Duodenal mucosa (tissue), 2 donors: ENCODE measurements at regions not wholly inside any gene's neighbourhood (a gene's known extent, or its start where the extent isn't known, plus 50 kb on each side); places are given as distances from the start of the nearest gene placed in this dataset.

Source experiments
- H3K27ac ChIP-seq: one replicate; pipeline ENCODE4 v1.7.0; 2013; ENCODE audit warnings: low read depth, low read length
- H3K27me3 ChIP-seq, 2 donors: one replicate each; pipeline ENCODE4 v1.7.0; 2013; ENCODE audit warnings: low read length in 2 of 2, control low read depth in 1 of 2; ENCODE audit not compliant: insufficient read depth in 2 of 2, control insufficient read depth in 1 of 2
- H3K36me3 ChIP-seq, 2 donors: one replicate each; pipeline ENCODE4 v1.7.0; 2013; ENCODE audit warnings: low read length in 2 of 2, control low read depth in 1 of 2; ENCODE audit not compliant: insufficient read depth in 2 of 2, control insufficient read depth in 1 of 2
- H3K4me1 ChIP-seq, 2 donors: one replicate each; pipeline ENCODE4 v1.7.0; 2013; ENCODE audit warnings: low read length in 2 of 2, control low read depth in 1 of 2; ENCODE audit not compliant: insufficient read depth in 2 of 2, control insufficient read depth in 1 of 2
- H3K4me3 ChIP-seq, 2 donors: one replicate each; pipeline ENCODE4 v1.7.0; 2013; ENCODE audit warnings: low read length in 2 of 2, low read depth in 1 of 2
- H3K9ac ChIP-seq, 2 donors: one replicate each; pipeline ENCODE4 v1.7.0; 2013; ENCODE audit warnings: low read length in 2 of 2, low read depth in 1 of 2
- H3K9me3 ChIP-seq, 2 donors: one replicate each; pipeline ENCODE4 v1.7.0; 2013; ENCODE audit warnings: low read length in 2 of 2, control low read depth in 1 of 2; ENCODE audit not compliant: control insufficient read depth in 1 of 2

- Histone ChIP-seq H3K9ac (no peak overlapping the region), H3K4me3 (no peak overlapping the region), H3K27me3 (no peaks in the 10 kb centered on the region), H3K27ac (no peak overlapping the region), H3K36me3 (no peaks in the 10 kb centered on the region), H3K9me3 (peaks cover 5 to 12% of the 10 kb centered on the region in 2 donors), H3K4me1 (no peaks in the 10 kb centered on the region)
Measured at GRCh38 chr6:140036196-140036595, 661.7 kb upstream of the CITED2 start.

GRCh38 chr6:140032189-140032588, 657.7 kb upstream of the CITED2 start:
- Histone ChIP-seq H3K27ac (no peak overlapping the region), H3K36me3 (no peaks in the 10 kb centered on the region), H3K27me3 (no peaks in the 10 kb centered on the region), H3K9ac (no peak overlapping the region), H3K4me3 (no peak overlapping the region), H3K9me3 (peaks cover 5 to 12% of the 10 kb centered on the region in 2 donors), H3K4me1 (no peaks in the 10 kb centered on the region)

- no peaks in the 10 kb centered on the region for H3K27me3 ChIP-seq
- no peaks in the 10 kb centered on the region for H3K9me3 ChIP-seq
- no peaks in the 10 kb centered on the region for H3K36me3 ChIP-seq
- H3K9ac ChIP-seq, result no peak overlapping the region
- no peak overlapping the region for H3K27ac ChIP-seq
- H3K4me1 ChIP-seq, result no peaks in the 10 kb centered on the region
- no peak overlapping the region for H3K4me3 ChIP-seq
Measured at GRCh38 chr6:140029551-140029950, 655.1 kb upstream of the CITED2 start.

- H3K27me3 ChIP-seq, result no peaks in the 10 kb centered on the region
- no peak overlapping the region for H3K27ac ChIP-seq
- H3K9me3 ChIP-seq, result no peaks in the 10 kb centered on the region
Measured at GRCh38 chr6:140027219-140027618, 652.8 kb upstream of the CITED2 start.

GRCh38 chr6:140026546-140026945, 652.1 kb upstream of the CITED2 start:
- no peaks in the 10 kb centered on the region for H3K36me3 ChIP-seq

More at GRCh38 chr6:140027219-140027618, 652.8 kb upstream of the CITED2 start:
- Histone ChIP-seq H3K36me3 (no peaks in the 10 kb centered on the region), H3K4me3 (no peak overlapping the region), H3K4me1 (no peaks in the 10 kb centered on the region), H3K9ac (no peak overlapping the region)

GRCh38 chr6:140025171-140025570, 650.7 kb upstream of the CITED2 start:
- no peak overlapping the region for H3K9ac ChIP-seq
- H3K9me3 ChIP-seq, result peaks cover 12 to 13% of the 10 kb centered on the region in 2 donors
- no peak overlapping the region for H3K4me3 ChIP-seq
- no peaks in the 10 kb centered on the region for H3K27me3 ChIP-seq
- no peaks in the 10 kb centered on the region for H3K36me3 ChIP-seq
- H3K27ac ChIP-seq, result no peak overlapping the region
- no peaks in the 10 kb centered on the region for H3K4me1 ChIP-seq

More at GRCh38 chr6:140026546-140026945, 652.1 kb upstream of the CITED2 start:
- Histone ChIP-seq H3K9me3 (peaks cover 0 to under 1% of the 10 kb centered on the region in 2 donors), H3K4me3 (no peak overlapping the region), H3K27me3 (no peaks in the 10 kb centered on the region), H3K27ac (no peak overlapping the region), H3K9ac (no peak overlapping the region), H3K4me1 (no peaks in the 10 kb centered on the region)

GRCh38 chr6:140020207-140020791, 645.9 kb upstream of the CITED2 start:
- H3K4me1 ChIP-seq, result peaks cover 8 to 24% of the 10 kb centered on the region in 2 donors
- H3K27me3 ChIP-seq, result no peaks in the 10 kb centered on the region
- H3K9ac ChIP-seq, result no peak overlapping the region
- no peak overlapping the region for H3K27ac ChIP-seq
- H3K9me3 ChIP-seq, result peaks cover 16 to 24% of the 10 kb centered on the region in 2 donors
- no peaks in the 10 kb centered on the region for H3K36me3 ChIP-seq
- no peak overlapping the region for H3K4me3 ChIP-seq

GRCh38 chr6:140018588-140018987, 644.1 kb upstream of the CITED2 start:
- Histone ChIP-seq H3K27ac (no peak overlapping the region), H3K4me1 (peaks cover 8 to 24% of the 10 kb centered on the region in 2 donors), H3K9ac (no peak overlapping the region), H3K27me3 (no peaks in the 10 kb centered on the region), H3K9me3 (peaks cover 16 to 24% of the 10 kb centered on the region in 2 donors), H3K4me3 (no peak overlapping the region), H3K36me3 (no peaks in the 10 kb centered on the region)

GRCh38 chr6:140017470-140017869, 643.0 kb upstream of the CITED2 start:
- peaks cover 16 to 24% of the 10 kb centered on the region in 2 donors for H3K9me3 ChIP-seq
- H3K27me3 ChIP-seq, result no peaks in the 10 kb centered on the region
- no peak overlapping the region for H3K27ac ChIP-seq
- no peaks in the 10 kb centered on the region for H3K36me3 ChIP-seq
- H3K4me1 ChIP-seq, result peaks cover 8 to 24% of the 10 kb centered on the region in 2 donors
- H3K4me3 ChIP-seq, result no peak overlapping the region
- H3K9ac ChIP-seq, result no peak overlapping the region

- H3K9ac ChIP-seq, result no peak overlapping the region
- no peaks in the 10 kb centered on the region for H3K27me3 ChIP-seq
- no peak overlapping the region for H3K27ac ChIP-seq
- H3K4me1 ChIP-seq, result peaks cover 0 to 18% of the 10 kb centered on the region in 2 donors
- no peak overlapping the region for H3K4me3 ChIP-seq
- H3K36me3 ChIP-seq, result no peaks in the 10 kb centered on the region
- no peaks in the 10 kb centered on the region for H3K9me3 ChIP-seq
Measured at GRCh38 chr6:140012150-140012549, 637.7 kb upstream of the CITED2 start.
